ENCODE measurements at regions not wholly inside any gene's neighbourhood (a gene's known extent, or its start where the extent isn't known, plus 50 kb on each side); places are given as distances from the start of the nearest gene placed in this dataset.

GRCh38 chr2:242057379-242058040 lies 188.0 kb downstream of the RTP5 start:
- TF ChIP-seq, protein P1, sequence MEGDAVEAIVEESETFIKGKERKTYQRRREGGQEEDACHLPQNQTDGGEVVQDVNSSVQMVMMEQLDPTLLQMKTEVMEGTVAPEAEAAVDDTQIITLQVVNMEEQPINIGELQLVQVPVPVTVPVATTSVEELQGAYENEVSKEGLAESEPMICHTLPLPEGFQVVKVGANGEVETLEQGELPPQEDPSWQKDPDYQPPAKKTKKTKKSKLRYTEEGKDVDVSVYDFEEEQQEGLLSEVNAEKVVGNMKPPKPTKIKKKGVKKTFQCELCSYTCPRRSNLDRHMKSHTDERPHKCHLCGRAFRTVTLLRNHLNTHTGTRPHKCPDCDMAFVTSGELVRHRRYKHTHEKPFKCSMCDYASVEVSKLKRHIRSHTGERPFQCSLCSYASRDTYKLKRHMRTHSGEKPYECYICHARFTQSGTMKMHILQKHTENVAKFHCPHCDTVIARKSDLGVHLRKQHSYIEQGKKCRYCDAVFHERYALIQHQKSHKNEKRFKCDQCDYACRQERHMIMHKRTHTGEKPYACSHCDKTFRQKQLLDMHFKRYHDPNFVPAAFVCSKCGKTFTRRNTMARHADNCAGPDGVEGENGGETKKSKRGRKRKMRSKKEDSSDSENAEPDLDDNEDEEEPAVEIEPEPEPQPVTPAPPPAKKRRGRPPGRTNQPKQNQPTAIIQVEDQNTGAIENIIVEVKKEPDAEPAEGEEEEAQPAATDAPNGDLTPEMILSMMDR (IDR thresholded peaks at IDR 0.05) = no peak
- TF ChIP-seq POLR2A (IDR thresholded peaks at IDR 0.05) = no peak

Data from lower leg skin (tissue), 3 donors.